ENCODE measurements at regions not wholly inside any gene's neighbourhood (a gene's known extent, or its start where the extent isn't known, plus 50 kb on each side); places are given as distances from the start of the nearest gene placed in this dataset.

GRCh38 chr11:119907878-119908572, 179.0 kb upstream of the NECTIN1 start:
- TF ChIP-seq CTCF (IDR thresholded peaks at IDR 0.05) (peak in 2 of 4 experiments; percentile 35 to 40), POLR2A (IDR thresholded peaks at IDR 0.05) (no peak), POLR2AphosphoS5 (IDR thresholded peaks at IDR 0.05) (peak; percentile 44)

Data from prostate gland (tissue), 2 donors.